ENCODE measurements at regions not wholly inside any gene's neighbourhood (a gene's known extent, or its start where the extent isn't known, plus 50 kb on each side); places are given as distances from the start of the nearest gene placed in this dataset.
"Not testable (repeated sequence)": the region's sequence is repeated elsewhere in the genome, so short reads cannot be mapped to it uniquely, and the experiment has no call there.

GRCh38 chr2:53610260-53610659, 157.3 kb upstream of the CHAC2 start:
- Histone ChIP-seq H3K79me2 (ENCODE audit: low read length) (no peaks in the 10 kb centered on the region), H3K36me3 (ENCODE audit: insufficient read depth, low read length) (no peaks in the 10 kb centered on the region), H3K4me1 (ENCODE audit: low read length) (peaks cover 6% of the 10 kb centered on the region; the same call in 1 of the 2 replicates)

DNA sequence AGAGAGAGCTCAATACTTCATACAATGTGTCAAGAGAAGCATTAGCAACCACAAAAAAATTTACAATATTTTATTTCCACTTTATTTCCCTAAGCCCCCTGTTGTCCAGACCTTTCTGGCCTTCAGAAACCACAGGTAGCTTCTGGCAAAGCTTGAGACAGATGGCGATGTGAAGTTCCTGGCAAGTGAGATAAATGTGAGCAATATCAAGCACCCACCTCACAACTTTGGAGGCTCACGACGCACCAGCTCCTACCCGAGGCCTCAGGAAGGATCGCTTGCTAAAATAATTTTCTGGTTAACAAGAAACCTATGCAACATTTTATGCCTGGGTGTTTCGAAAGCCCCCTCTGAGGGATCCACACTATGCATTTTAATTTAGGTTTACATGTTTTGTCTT, 158.1 kb upstream of the CHAC2 start:
- no peaks in the 10 kb centered on the region for H3K27me3 ChIP-seq (ENCODE audit: low read length)
- H3K79me2 ChIP-seq (ENCODE audit: low read length) = no peaks in the 10 kb centered on the region
- no peaks in the 10 kb centered on the region for H4K20me1 ChIP-seq (ENCODE audit: insufficient read depth, low read depth, low read length)
- H3K36me3 ChIP-seq (ENCODE audit: insufficient read depth, low read length) = no peaks in the 10 kb centered on the region
- H3K4me2 ChIP-seq (ENCODE audit: low read depth, low read length, poor library complexity, severe bottlenecking) = no peak overlapping the region
- H2AFZ ChIP-seq (ENCODE audit: low read length) = no peak overlapping the region
- DNase-seq = no peak
- H3K4me1 ChIP-seq (ENCODE audit: low read length) = peaks cover 6% of the 10 kb centered on the region; the same call in 1 of the 2 replicates
- H3K27ac ChIP-seq (ENCODE audit: low read length) = no peak overlapping the region
- H3K4me3 ChIP-seq (ENCODE audit: low read length) = no peak overlapping the region
- no peaks in the 10 kb centered on the region for H3K9me2 ChIP-seq (replicated peaks; ENCODE audit: insufficient read depth, low read length)
- H3K9me3 ChIP-seq (ENCODE audit: low read length) = no peaks in the 10 kb centered on the region
- no peak overlapping the region for H3K9ac ChIP-seq (ENCODE audit: low read length)

More at GRCh38 chr2:53610260-53610659, 157.3 kb upstream of the CHAC2 start:
- Histone ChIP-seq H3K27ac (ENCODE audit: low read length) (no peak overlapping the region), H3K4me2 (ENCODE audit: low read depth, low read length, poor library complexity, severe bottlenecking) (no peak overlapping the region), H3K9me3 (ENCODE audit: low read length) (no peaks in the 10 kb centered on the region), H3K9me2 (replicated peaks; ENCODE audit: insufficient read depth, low read length) (no peaks in the 10 kb centered on the region), H3K9ac (ENCODE audit: low read length) (no peak overlapping the region), H2AFZ (ENCODE audit: low read length) (no peak overlapping the region), H3K27me3 (ENCODE audit: low read length) (no peaks in the 10 kb centered on the region), H3K4me3 (ENCODE audit: low read length) (no peak overlapping the region), H4K20me1 (ENCODE audit: insufficient read depth, low read depth, low read length) (no peaks in the 10 kb centered on the region)
- DNase-seq = no peak

- H3K9me2 ChIP-seq (replicated peaks; ENCODE audit: insufficient read depth, low read length) = no peaks in the 10 kb centered on the region
- H3K27ac ChIP-seq (ENCODE audit: low read length) = no peak overlapping the region
- H3K4me2 ChIP-seq (ENCODE audit: low read depth, low read length, poor library complexity, severe bottlenecking) = no peak overlapping the region
- H3K9me3 ChIP-seq (ENCODE audit: low read length) = no peaks in the 10 kb centered on the region
- no peaks in the 10 kb centered on the region for H3K79me2 ChIP-seq (ENCODE audit: low read length)
- no peak overlapping the region for H2AFZ ChIP-seq (ENCODE audit: low read length)
- no peak overlapping the region for H3K9ac ChIP-seq (ENCODE audit: low read length)
- H3K4me1 ChIP-seq (ENCODE audit: low read length) = peaks cover 6% of the 10 kb centered on the region; the same call in 1 of the 2 replicates
- no peak for DNase-seq
- H3K36me3 ChIP-seq (ENCODE audit: insufficient read depth, low read length) = no peaks in the 10 kb centered on the region
- H3K4me3 ChIP-seq (ENCODE audit: low read length) = no peak overlapping the region
- no peaks in the 10 kb centered on the region for H4K20me1 ChIP-seq (ENCODE audit: insufficient read depth, low read depth, low read length)
- no peaks in the 10 kb centered on the region for H3K27me3 ChIP-seq (ENCODE audit: low read length)
These were observed 159.3 kb upstream of the CHAC2 start for GRCh38 chr2:53608293-53608692.

DNA sequence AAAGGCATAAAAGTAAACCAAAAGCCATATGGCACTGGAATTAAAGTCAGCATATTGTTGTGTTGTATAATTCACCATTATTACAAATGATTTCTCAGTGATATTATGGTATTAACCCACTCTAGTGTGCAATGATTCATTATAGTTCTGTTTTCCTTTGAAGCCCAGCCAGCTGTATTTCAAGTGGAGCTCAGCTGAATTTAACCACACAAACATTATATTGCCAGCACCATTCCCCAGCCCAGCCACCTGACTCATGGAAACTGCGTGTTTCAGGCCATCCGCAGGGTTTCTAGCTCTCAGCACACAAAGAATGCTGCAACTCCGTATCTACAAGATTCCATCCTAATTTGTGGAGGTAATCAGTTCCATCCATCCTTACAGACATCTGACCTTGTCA, 166.8 kb upstream of the CHAC2 start:
- no peaks in the 10 kb centered on the region for H3K9me3 ChIP-seq (ENCODE audit: low read length)
- H3K79me2 ChIP-seq (ENCODE audit: low read length) = no peaks in the 10 kb centered on the region
- H4K20me1 ChIP-seq (ENCODE audit: insufficient read depth, low read depth, low read length) = no peaks in the 10 kb centered on the region
- H3K4me2 ChIP-seq (ENCODE audit: low read depth, low read length, poor library complexity, severe bottlenecking) = no peak overlapping the region
- no peak overlapping the region for H3K9ac ChIP-seq (ENCODE audit: low read length)
- H2AFZ ChIP-seq (ENCODE audit: low read length) = no peak overlapping the region
- H3K27ac ChIP-seq (ENCODE audit: low read length) = no peak overlapping the region
- no peak for DNase-seq
- no peaks in the 10 kb centered on the region for H3K4me1 ChIP-seq (ENCODE audit: low read length)
- H3K27me3 ChIP-seq (ENCODE audit: low read length) = no peaks in the 10 kb centered on the region
- no peak overlapping the region for H3K4me3 ChIP-seq (ENCODE audit: low read length)
- H3K9me2 ChIP-seq (replicated peaks; ENCODE audit: insufficient read depth, low read length) = no peaks in the 10 kb centered on the region
- no peaks in the 10 kb centered on the region for H3K36me3 ChIP-seq (ENCODE audit: insufficient read depth, low read length)

GRCh38 chr2:53586733-53587612, 180.6 kb upstream of the CHAC2 start:
- not testable (repeated sequence) for H3K9me3 ChIP-seq (ENCODE audit: low read length); H3K9me2 ChIP-seq (replicated peaks; ENCODE audit: insufficient read depth, low read length); H4K20me1 ChIP-seq (ENCODE audit: insufficient read depth, low read depth, low read length); H2AFZ ChIP-seq (ENCODE audit: low read length); H3K9ac ChIP-seq (ENCODE audit: low read length); H3K27me3 ChIP-seq (ENCODE audit: low read length); H3K79me2 ChIP-seq (ENCODE audit: low read length); H3K27ac ChIP-seq (ENCODE audit: low read length); H3K36me3 ChIP-seq (ENCODE audit: insufficient read depth, low read length); H3K4me1 ChIP-seq (ENCODE audit: low read length); DNase-seq; H3K4me3 ChIP-seq (ENCODE audit: low read length); H3K4me2 ChIP-seq (ENCODE audit: low read depth, low read length, poor library complexity, severe bottlenecking)

DNA sequence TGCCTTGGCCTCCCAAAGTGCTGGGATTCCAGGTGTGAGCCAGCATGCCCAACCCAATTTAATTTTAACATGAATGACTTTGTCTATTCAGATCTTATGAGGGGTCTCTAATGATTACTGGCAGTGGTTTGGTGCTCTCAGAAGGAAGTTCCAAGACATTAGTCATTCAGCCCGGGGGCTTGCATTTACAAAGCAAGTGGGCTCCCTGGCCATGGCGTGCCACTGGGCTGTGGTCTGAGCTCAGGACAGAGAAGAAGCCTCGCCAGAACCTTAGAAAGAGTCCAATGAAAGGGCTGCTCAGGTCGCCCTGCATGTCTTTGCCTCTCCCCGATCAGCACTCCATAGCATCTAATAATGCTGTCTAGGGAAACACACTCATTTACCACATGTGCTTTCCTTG, 182.6 kb upstream of the CHAC2 start:
- Histone ChIP-seq H2AFZ (ENCODE audit: low read length) (no peak overlapping the region), H3K4me1 (ENCODE audit: low read length) (no peaks in the 10 kb centered on the region), H3K27ac (ENCODE audit: low read length) (no peak overlapping the region), H3K4me3 (ENCODE audit: low read length) (no peak overlapping the region), H3K79me2 (ENCODE audit: low read length) (no peaks in the 10 kb centered on the region), H3K9me2 (replicated peaks; ENCODE audit: insufficient read depth, low read length) (no peaks in the 10 kb centered on the region), H3K36me3 (ENCODE audit: insufficient read depth, low read length) (no peaks in the 10 kb centered on the region), H3K9me3 (ENCODE audit: low read length) (no peaks in the 10 kb centered on the region), H3K27me3 (ENCODE audit: low read length) (no peaks in the 10 kb centered on the region), H4K20me1 (ENCODE audit: insufficient read depth, low read depth, low read length) (no peaks in the 10 kb centered on the region), H3K4me2 (ENCODE audit: low read depth, low read length, poor library complexity, severe bottlenecking) (no peak overlapping the region), H3K9ac (ENCODE audit: low read length) (no peak overlapping the region)
- DNase-seq = no peak

DNA sequence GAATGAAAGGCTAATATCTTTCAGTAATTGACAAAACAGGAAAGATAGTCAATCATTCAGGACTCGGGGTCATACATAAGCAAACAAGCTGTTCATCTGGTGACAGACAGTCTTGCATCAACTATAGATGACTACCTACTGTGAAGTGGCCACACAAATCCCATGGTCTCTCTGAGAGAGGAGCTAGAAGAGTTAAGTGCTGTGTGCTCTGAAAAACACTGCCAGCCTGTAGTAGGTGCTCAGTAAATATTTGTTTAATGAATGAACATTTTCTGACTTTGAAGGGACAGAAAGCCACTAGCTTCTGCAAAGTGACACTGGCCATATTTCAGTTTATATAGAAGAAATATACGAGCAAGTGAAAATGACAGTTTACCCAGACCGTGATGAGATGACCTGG, 184.0 kb upstream of the CHAC2 start:
- H3K9me3 ChIP-seq (ENCODE audit: low read length) = no peaks in the 10 kb centered on the region
- H3K4me2 ChIP-seq (ENCODE audit: low read depth, low read length, poor library complexity, severe bottlenecking) = no peak overlapping the region

DNA sequence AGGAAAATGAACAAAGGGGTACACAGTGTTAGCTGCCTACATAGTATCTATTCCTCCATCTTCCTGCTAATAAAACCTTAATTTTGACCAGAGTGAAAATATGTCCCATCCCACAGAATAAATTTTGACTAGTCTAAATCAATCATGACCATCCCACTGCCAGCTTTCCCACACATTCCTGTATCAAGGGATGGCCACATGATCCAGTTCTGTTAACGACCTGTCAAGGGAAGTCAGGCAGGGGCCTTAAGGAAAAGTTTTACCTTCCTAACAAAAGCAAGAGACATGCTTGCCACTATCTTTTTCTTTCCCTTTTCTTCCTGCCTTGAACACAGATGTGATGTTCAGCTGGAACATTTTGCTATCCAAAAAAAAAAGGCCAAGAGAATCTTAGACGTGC, 185.0 kb upstream of the CHAC2 start:
- no peak for DNase-seq
- Histone ChIP-seq H3K9me2 (replicated peaks; ENCODE audit: insufficient read depth, low read length) (no peaks in the 10 kb centered on the region), H3K9me3 (ENCODE audit: low read length) (no peaks in the 10 kb centered on the region)

More for the DNA sequence above, 184.0 kb upstream of the CHAC2 start:
- Histone ChIP-seq H3K36me3 (ENCODE audit: insufficient read depth, low read length) (no peaks in the 10 kb centered on the region), H3K79me2 (ENCODE audit: low read length) (no peaks in the 10 kb centered on the region), H2AFZ (ENCODE audit: low read length) (no peak overlapping the region), H3K27ac (ENCODE audit: low read length) (no peak overlapping the region), H4K20me1 (ENCODE audit: insufficient read depth, low read depth, low read length) (no peaks in the 10 kb centered on the region), H3K9ac (ENCODE audit: low read length) (no peak overlapping the region), H3K4me3 (ENCODE audit: low read length) (no peak overlapping the region), H3K27me3 (ENCODE audit: low read length) (no peaks in the 10 kb centered on the region), H3K9me2 (replicated peaks; ENCODE audit: insufficient read depth, low read length) (no peaks in the 10 kb centered on the region), H3K4me1 (ENCODE audit: low read length) (no peaks in the 10 kb centered on the region)
- no peak for DNase-seq

More for the DNA sequence above, 185.0 kb upstream of the CHAC2 start:
- H3K27ac ChIP-seq (ENCODE audit: low read length) = no peak overlapping the region
- H3K4me3 ChIP-seq (ENCODE audit: low read length) = no peak overlapping the region
- H3K79me2 ChIP-seq (ENCODE audit: low read length) = no peaks in the 10 kb centered on the region
- H3K9ac ChIP-seq (ENCODE audit: low read length) = no peak overlapping the region
- no peak overlapping the region for H2AFZ ChIP-seq (ENCODE audit: low read length)
- H3K36me3 ChIP-seq (ENCODE audit: insufficient read depth, low read length) = no peaks in the 10 kb centered on the region
- H4K20me1 ChIP-seq (ENCODE audit: insufficient read depth, low read depth, low read length) = no peaks in the 10 kb centered on the region
- H3K4me2 ChIP-seq (ENCODE audit: low read depth, low read length, poor library complexity, severe bottlenecking) = no peak overlapping the region
- H3K4me1 ChIP-seq (ENCODE audit: low read length) = no peaks in the 10 kb centered on the region
- H3K27me3 ChIP-seq (ENCODE audit: low read length) = no peaks in the 10 kb centered on the region

Data from Karpas-422 (cell line).